WTC11 (cell line): ENCODE measurements at regions not wholly inside any gene's neighbourhood (a gene's known extent, or its start where the extent isn't known, plus 50 kb on each side); places are given as distances from the start of the nearest gene placed in this dataset.

Source experiments
- ESRRA ChIP-seq: sonication (generic); formaldehyde crosslinking; IDR thresholded peaks from 2 replicates; pipeline ENCODE4 v1.8.1; 2022; ENCODE audit warnings: mild to moderate bottlenecking, missing genetic modification reagents, borderline replicate concordance
- TF ChIP-seq, protein P1 (sequence below): sonication (generic); formaldehyde crosslinking; IDR thresholded peaks from 2 replicates; pipeline ENCODE4 v1.8.1; 2023; ENCODE audit warnings: mild to moderate bottlenecking, missing genetic modification reagents, moderate library complexity
- TF ChIP-seq, protein P2 (sequence below): fragments of 200-600 bp; IDR thresholded peaks from 2 replicates; pipeline ENCODE4 v1.8.0; 2022; ENCODE audit warnings: antibody characterized with exemption

DNA sequence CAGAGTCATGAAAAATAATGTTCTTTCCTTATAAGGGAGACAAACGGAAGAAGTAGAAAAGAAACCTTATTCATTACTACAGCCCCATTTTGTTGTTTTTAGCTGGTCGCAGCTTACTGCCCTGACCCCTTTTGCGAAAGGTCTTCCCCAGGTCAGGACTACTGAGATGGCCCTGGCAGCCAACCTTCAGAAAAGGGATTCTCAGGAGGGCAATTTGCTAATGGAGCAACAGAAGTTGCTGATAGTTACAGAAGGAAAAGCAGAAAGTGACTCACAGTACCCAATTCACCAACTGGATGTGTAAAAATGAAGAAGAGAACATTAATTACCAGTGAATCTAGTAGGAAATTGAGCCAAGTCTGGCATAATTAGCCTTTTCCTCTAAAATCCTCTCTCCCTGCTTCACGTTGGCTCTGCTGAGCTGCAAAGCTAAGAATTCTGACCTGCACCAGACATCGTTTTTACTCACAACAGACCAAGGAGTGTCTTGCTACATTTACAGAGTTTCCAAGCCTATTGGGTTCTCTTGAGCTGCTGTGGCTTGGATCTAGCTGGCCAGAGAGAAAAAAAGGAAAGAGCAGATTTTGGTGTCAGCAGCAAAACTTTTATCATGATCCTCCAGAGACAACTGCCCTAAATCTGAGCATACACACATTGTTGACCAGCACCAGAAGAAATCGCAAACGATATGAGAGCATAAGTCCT, 499.9 kb upstream of the FZD8 start:
- TF ChIP-seq, protein P1, sequence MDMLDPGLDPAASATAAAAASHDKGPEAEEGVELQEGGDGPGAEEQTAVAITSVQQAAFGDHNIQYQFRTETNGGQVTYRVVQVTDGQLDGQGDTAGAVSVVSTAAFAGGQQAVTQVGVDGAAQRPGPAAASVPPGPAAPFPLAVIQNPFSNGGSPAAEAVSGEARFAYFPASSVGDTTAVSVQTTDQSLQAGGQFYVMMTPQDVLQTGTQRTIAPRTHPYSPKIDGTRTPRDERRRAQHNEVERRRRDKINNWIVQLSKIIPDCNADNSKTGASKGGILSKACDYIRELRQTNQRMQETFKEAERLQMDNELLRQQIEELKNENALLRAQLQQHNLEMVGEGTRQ (CRISPR knock-in tag), result no peak
- TF ChIP-seq, protein P2, sequence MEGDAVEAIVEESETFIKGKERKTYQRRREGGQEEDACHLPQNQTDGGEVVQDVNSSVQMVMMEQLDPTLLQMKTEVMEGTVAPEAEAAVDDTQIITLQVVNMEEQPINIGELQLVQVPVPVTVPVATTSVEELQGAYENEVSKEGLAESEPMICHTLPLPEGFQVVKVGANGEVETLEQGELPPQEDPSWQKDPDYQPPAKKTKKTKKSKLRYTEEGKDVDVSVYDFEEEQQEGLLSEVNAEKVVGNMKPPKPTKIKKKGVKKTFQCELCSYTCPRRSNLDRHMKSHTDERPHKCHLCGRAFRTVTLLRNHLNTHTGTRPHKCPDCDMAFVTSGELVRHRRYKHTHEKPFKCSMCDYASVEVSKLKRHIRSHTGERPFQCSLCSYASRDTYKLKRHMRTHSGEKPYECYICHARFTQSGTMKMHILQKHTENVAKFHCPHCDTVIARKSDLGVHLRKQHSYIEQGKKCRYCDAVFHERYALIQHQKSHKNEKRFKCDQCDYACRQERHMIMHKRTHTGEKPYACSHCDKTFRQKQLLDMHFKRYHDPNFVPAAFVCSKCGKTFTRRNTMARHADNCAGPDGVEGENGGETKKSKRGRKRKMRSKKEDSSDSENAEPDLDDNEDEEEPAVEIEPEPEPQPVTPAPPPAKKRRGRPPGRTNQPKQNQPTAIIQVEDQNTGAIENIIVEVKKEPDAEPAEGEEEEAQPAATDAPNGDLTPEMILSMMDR, result no peak
- no peak for TF ChIP-seq ESRRA
